Natural killer cell (primary cell): ENCODE measurements at regions not wholly inside any gene's neighbourhood (a gene's known extent, or its start where the extent isn't known, plus 50 kb on each side); places are given as distances from the start of the nearest gene placed in this dataset.

Experiments
- ATAC-seq, 3 donors: fragments of 150-1000 bp in 2 of 3; fragments of 200-7000 bp in 1 of 3; cut with Tn5 transposase; 1 replicate in 1 of 3; 2 replicates in 2 of 3; pipeline ENCODE4 v1.10.0; 2021; ENCODE audit warnings: mild to moderate bottlenecking in 2 of 3, moderate library complexity in 2 of 3
- DNase-seq, 2 donors: peaks; one replicate each; pipeline versions ENCODE4 v3.0.0 to v3.0.0-alpha.2; 2013 to 2021; ENCODE audit warnings: mixed read lengths in 1 of 2
- H3K27ac ChIP-seq: one replicate; pipeline ENCODE4 v1.5.1; 2013; ENCODE audit warnings: mild to moderate bottlenecking, low read length
- H3K27me3 ChIP-seq: one replicate; pipeline ENCODE4 v1.6.1; 2013; ENCODE audit warnings: low read length; ENCODE audit not compliant: control insufficient read depth, insufficient read depth
- H3K36me3 ChIP-seq: one replicate; pipeline ENCODE4 v1.6.1; 2013; ENCODE audit warnings: low read length; ENCODE audit not compliant: control insufficient read depth, insufficient read depth
- H3K4me1 ChIP-seq: one replicate; pipeline ENCODE4 v1.6.1; 2013; ENCODE audit warnings: low read length; ENCODE audit not compliant: control insufficient read depth, insufficient read depth
- H3K4me3 ChIP-seq: one replicate; pipeline ENCODE4 v1.5.1; 2013; ENCODE audit warnings: low read length
- H3K9me3 ChIP-seq: one replicate; pipeline ENCODE4 v1.6.1; 2013; ENCODE audit warnings: low read length; ENCODE audit not compliant: control insufficient read depth, insufficient read depth
- H3K27ac Mint-ChIP-seq, 2 donors: one replicate each; pipeline ENCODE4 v1.8.0; 2022; ENCODE audit warnings: mild to moderate bottlenecking in 2 of 2, mixed read lengths in 2 of 2, moderate library complexity in 1 of 2
- H3K27me3 Mint-ChIP-seq, 2 donors: one replicate each; pipeline ENCODE4 v1.8.0; 2022; ENCODE audit warnings: low read depth in 2 of 2, mixed read lengths in 2 of 2
- H3K36me3 Mint-ChIP-seq: one replicate; pipeline ENCODE4 v1.8.0; 2022; ENCODE audit warnings: mixed read lengths
- H3K4me1 Mint-ChIP-seq, 2 donors: one replicate each; pipeline ENCODE4 v1.8.0; 2022; ENCODE audit warnings: mixed read lengths in 2 of 2
- H3K4me3 Mint-ChIP-seq: one replicate; pipeline ENCODE4 v1.8.0; 2022; ENCODE audit warnings: mild to moderate bottlenecking, moderate library complexity, mixed read lengths
- H3K9me3 Mint-ChIP-seq, 2 donors: one replicate each; pipeline ENCODE4 v1.8.0; 2022; ENCODE audit warnings: mixed read lengths in 2 of 2
- CTCF ChIP-seq: fragments of 200-600 bp; IDR thresholded peaks from one replicate; pipeline ENCODE4 v1.8.0; 2022; ENCODE audit warnings: antibody characterized with exemption
- WGBS: methylation state at CpG from one replicate; pipeline ENCODE4 v1.1.7; 2013; ENCODE audit warnings: missing lambda C conversion rate; ENCODE audit not compliant: insufficient coverage; 5-methylcytosine and 5-hydroxymethylcytosine counted together
- intact Hi-C: fragments of 100-400 bp; cut with micrococcal nuclease; formaldehyde crosslinking; loops from one replicate; pipeline ENCODE4 v1.14.2; 2022

GRCh38 chr1:58869638-58870297 is 85.9 kb upstream of the JUN start:
- intact Hi-C loops: no loop called here
- Mint-ChIP-seq H3K27me3 (peaks cover 0 to 6% of the 10 kb centered on the region in 2 donors), H3K27ac (no peak overlapping the region), H3K4me1 (peaks cover 0 to 5% of the 10 kb centered on the region in 2 donors), H3K4me3 (no peak overlapping the region), H3K9me3 (no peaks in the 10 kb centered on the region), H3K36me3 (no peaks in the 10 kb centered on the region)
- H3K27me3 ChIP-seq: no peaks in the 10 kb centered on the region
- no peak overlapping the region for H3K4me3 ChIP-seq
- no peak for DNase-seq
- no peaks in the 10 kb centered on the region for H3K36me3 ChIP-seq
- WGBS: 97% methylated on average over 3 of the region's 3 CpGs
- H3K27ac ChIP-seq: no peak overlapping the region
- TF ChIP-seq CTCF: no peak
- ATAC-seq: no peak
- H3K9me3 ChIP-seq: no peaks in the 10 kb centered on the region
- no peaks in the 10 kb centered on the region for H3K4me1 ChIP-seq

GRCh38 chr1:58870298-58870676 is 86.4 kb upstream of the JUN start:
- Mint-ChIP-seq H3K4me3 (no peak overlapping the region), H3K36me3 (no peaks in the 10 kb centered on the region), H3K27ac (no peak overlapping the region), H3K27me3 (peaks cover 0 to 6% of the 10 kb centered on the region in 2 donors), H3K9me3 (no peaks in the 10 kb centered on the region), H3K4me1 (peaks cover 0 to 5% of the 10 kb centered on the region in 2 donors)
- H3K9me3 ChIP-seq: no peaks in the 10 kb centered on the region
- intact Hi-C loops: no loop called here
- H3K36me3 ChIP-seq: no peaks in the 10 kb centered on the region
- no peaks in the 10 kb centered on the region for H3K4me1 ChIP-seq
- ATAC-seq (no peak), DNase-seq (no peak)
- no peak overlapping the region for H3K27ac ChIP-seq
- no peaks in the 10 kb centered on the region for H3K27me3 ChIP-seq
- H3K4me3 ChIP-seq: no peak overlapping the region
- 60% methylated on average over 2 of the region's 2 CpGs for WGBS
- TF ChIP-seq CTCF: no peak

- Mint-ChIP-seq H3K27ac (no peak overlapping the region), H3K4me1 (peaks cover 0 to 11% of the 10 kb centered on the region in 2 donors), H3K27me3 (peaks cover 0 to 6% of the 10 kb centered on the region in 2 donors), H3K36me3 (no peaks in the 10 kb centered on the region), H3K4me3 (no peak overlapping the region), H3K9me3 (no peaks in the 10 kb centered on the region)
- intact Hi-C loops: no loop called here
- Histone ChIP-seq H3K36me3 (no peaks in the 10 kb centered on the region), H3K27me3 (no peaks in the 10 kb centered on the region), H3K4me3 (no peak overlapping the region), H3K4me1 (no peaks in the 10 kb centered on the region), H3K9me3 (no peaks in the 10 kb centered on the region), H3K27ac (no peak overlapping the region)
- no peak for DNase-seq
- no peak for ATAC-seq
- no peak for TF ChIP-seq CTCF
These were observed 90.5 kb upstream of the JUN start for GRCh38 chr1:58874342-58874741.
